Stimulated activated CD4-positive, alpha-beta T cell treated with anti-CD3 and anti-CD28 coated beads, Interleukin-2, amount 100 ng/mL, for 48 hours (primary cell): ENCODE measurements at regions not wholly inside any gene's neighbourhood (a gene's known extent, or its start where the extent isn't known, plus 50 kb on each side); places are given as distances from the start of the nearest gene placed in this dataset.

Experiments used
- DNase-seq, 2 donors: peaks; one replicate each; pipeline ENCODE4 v3.0.0-alpha.2; 2020

DNA sequence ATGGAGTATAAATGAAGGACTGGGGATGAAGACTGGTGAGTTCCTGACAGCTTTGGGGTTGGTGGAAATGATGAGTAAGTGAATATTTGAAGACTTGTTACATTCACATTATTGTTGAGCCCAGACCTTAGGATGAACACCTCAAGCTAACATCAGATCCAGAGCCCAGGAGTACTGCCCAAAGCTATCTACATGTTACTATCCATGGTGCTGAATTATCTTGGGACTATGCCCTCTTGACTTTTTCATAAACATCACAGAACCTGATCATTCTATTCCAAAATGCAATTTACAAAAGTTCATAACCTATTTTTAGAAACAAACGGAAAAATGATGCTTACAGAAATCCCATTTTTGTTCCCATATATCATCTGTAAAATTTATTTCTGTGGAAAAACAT, 613.3 kb downstream of the TUSC7 start:
- DNase-seq, result no peak

DNA sequence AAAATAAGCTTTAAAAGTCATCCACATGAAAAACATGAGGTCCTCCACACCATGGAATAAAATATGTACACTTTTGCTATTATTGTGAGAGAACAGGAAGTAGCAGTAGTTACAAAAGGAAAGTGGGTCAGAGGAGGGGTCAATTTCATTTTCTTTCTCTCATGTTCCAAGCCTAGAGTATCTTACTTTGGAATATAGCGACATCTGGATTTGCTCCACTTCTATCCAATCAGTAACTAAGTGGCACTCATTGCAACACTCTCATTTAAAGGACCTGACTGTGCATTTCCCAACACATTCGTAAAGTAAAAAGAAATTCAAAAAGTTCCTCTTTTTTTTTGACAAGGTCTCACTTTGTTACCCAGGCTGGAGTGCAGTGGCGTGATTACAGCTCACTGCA, 637.3 kb downstream of the TUSC7 start:
- DNase-seq, result no peak

DNA sequence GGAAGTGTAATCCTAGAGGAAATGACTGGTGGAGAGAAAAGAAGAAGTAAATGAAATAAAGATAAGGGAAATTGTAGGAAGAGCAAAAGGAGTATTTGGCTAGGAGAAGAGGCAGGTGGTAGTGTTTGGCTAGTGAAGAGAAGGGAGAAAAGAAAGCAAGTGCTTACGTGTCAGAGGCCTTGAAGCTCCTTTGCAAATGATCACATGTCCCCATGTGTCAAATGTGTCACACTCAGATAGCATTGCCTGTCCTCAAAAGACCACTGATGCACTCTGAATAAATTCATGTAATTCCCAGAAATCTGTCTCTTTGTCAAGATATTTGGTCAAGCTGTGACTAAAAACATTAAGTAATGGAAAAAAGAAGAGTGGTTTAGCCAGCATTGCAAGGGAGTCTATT, 639.3 kb downstream of the TUSC7 start:
- DNase-seq, result no peak

DNA sequence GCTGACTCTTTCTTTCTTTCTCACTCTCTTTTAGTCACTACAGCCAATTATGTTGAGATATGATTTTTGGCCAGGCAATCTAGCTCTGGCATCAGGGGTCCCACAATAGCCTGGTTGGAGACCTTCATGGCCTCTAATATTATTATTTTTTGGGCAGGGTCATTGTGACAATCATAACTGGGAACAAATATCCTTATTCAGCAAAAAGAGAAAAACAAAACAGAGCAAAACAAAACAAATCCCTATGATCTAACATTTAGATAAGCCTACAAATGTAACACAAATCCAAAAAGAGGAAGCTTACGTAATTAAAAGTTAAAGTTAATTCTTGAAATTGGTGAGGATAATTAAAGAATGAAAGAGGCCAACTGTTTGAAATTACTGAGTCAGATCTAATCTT, 640.0 kb downstream of the TUSC7 start:
- no peak for DNase-seq

DNA sequence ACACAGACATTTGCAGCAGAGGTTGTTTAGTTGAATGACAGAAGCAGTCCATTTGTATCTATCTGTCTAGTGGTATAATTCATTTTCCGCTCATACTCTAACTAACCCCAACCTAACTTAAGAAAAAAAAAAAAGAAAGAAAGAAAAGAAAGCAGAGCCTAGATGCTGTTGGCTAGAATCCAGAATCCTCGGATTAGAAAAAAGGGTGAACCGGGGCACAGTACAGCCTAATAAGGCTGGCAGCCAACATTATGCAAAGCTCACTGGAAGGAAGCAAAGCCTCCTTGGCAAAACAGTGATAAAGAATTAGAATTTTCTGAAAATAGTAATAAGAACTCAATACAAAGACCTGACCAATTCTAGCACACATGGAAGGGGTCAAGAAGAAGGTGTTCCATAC, 640.8 kb downstream of the TUSC7 start:
- no peak for DNase-seq

DNA sequence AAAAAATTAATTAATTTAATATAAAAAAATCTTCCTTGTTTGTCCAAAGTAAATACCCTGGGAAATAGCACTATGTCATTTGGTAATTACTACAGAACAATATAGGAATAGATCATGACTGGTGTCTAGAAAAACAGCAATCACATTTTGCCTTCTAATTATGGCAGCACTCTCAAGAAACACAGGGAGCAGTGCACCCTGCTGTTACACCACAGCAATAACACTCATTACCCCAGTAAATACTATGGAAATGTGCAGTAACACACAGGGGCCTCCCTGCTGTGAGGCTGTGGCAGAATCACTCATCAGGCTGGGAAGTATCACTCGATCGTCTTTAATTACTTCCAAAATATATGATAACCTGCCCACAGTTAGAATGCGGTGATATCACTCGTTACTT, 646.0 kb downstream of the TUSC7 start:
- no peak for DNase-seq

DNA sequence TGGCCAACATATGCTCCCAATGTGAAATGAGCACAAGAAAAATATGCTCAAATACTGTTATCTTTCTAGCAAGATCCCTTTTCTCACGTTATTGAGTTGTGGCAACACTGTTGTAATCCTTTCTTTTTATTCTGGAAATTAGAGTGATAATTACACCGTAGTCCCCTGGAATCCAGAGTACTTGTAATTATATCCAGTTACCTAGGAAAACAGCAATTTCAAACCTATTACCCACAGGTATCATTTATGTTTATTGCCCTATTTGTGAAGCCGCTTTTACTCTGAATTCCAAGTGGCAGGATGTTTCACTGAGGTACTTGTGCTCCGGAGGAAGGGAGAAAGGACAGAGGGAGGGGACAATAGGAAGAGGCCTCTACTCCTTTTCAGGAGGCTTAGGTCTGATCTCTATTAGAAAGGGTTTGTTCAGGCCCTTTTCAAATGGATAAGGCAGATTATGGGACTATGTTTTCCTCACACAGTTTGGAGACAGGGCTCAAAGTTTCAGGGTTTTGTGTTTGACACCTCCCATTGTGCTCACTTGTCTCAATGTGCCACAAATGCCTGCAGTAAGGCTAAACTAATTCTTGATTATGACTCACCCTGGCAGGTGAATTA, 646.6 kb downstream of the TUSC7 start:
- no peak for DNase-seq

DNA sequence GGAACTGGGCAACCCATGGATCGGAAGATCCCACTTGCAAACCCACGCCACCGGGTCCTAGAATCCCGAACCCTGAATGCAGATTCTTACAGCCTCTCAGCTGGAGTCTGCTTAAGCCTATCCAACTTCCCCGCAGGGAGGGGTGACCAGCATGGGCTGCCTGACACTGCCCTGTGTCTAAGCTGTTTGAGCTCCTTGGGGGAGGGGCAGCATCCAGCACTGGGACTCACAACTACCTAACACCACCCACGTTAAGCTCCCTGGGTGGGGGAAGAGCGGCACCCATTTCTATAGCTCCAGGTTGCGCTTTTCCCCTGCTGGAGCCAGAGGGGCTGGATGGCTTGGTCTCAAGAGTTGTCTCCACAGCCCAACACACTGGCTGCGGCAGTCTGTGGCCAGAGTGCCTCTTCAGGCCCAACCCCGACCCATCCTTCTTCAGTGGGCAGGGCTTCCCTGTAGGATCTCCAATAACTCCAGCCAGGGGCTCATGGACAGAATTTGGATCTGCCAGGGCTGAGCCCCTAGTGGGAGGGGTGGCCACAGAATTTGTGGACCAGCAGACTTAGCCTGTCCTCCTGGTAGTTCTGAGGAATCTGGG, 649.2 kb downstream of the TUSC7 start:
- no peak for DNase-seq

DNA sequence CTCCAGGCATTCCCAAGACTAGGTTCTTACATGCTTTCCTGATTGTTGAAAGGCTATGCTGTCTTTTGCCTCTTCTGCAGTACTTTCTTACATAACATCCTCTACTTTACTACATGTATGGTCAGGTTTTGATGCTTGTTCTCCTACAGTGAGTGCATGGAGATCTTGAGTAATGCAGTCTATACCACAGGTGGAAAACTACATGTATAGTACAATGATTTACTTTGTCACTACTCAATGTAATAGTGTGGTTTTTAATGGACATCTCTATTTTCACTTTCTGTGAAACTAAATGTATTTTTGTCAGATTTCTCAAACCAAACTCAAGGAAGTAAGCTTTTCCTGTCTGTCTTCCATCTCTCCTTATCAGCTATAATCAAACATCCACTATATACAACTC, 657.0 kb downstream of the TUSC7 start:
- no peak for DNase-seq

DNA sequence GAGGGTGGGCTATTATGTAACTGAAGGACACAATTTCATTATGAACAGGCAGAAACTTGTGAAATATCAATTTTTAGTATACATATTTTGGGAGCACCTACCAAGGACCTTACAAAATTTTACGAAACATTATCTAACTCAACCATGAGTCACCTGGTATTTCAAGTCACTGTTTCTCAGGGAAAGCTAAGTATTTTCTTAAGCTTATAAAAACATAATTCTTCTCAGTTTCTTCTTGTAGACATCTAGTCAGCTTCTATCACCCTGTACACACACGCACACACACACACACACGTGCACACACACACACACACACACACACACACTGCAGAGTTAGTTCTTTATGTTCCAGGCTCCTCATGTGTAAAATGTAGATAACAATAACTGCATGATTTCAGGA, 658.3 kb downstream of the TUSC7 start:
- no peak for DNase-seq

DNA sequence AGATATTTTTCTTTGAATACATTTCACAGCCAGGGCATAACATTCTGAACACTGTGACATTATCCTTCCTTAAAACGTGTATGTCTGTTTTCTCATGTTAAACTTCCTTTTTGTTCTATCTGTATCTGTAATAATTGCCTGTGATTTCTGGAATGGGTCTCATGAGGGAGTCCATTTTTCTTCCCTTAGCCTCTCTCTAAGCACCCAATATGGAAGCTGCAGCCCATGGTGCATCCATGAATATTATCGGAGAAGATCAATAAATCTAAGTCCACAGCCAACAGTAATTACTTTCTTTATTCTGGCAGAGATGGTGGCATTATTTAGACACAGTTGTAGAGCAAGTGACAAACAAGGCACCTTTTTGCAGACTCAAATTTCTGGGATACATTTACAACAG, 671.1 kb downstream of the TUSC7 start:
- no peak for DNase-seq

DNA sequence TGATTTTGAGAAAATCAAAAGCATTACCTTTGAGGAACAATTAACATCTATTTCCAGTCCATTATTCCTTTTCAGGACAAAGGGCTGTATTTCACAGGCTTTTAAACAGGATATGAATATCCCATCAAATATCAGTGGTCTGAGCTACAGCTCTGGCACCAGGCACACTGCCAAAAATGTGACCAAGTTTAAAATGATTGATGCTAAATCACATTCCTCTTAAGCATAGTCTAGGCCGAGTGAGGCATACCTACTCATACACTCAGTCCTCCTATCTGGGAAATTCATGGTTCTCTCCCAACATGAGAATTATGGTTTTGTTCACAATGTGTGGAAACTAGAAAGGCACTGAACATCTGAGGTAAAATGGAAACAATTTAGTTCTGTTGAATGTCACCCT, 683.5 kb downstream of the TUSC7 start:
- no peak for DNase-seq

DNA sequence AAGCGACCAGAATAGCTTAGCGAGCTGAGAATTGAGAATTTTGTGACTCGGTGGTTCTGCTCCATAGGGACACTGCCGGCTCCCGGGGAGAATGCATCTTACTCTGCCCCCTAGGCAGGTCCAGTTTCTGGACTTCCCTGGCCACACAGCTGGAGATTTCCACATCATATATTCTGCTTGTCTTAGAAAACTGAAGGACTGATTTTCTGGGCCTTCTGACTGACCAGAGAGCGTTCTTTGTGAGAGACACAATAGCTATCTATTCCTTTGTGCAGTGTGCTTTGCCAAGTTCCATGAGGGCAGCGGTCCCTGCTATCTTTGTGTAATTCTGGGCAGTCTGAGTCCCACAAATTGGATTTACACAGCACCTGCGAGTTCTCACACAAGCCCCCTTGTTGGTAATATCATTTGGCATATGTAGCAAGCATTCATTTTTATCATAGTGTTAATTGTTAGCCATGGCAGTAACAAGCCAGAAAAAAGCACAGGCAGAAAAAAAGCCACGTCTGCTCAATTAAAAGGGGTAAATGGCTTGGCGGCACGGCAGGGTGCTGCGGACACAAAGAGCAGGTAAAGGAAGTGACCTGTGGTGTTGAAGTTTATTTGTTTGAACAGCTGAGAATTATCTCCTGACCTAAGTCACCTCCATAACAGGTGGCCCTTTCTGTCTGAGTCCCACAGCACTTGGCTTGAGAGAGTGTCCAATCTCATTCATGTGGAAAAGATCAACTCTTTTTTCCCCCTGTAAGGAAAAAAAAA, 688.7 kb downstream of the TUSC7 start:
- DNase-seq, result no peak

DNA sequence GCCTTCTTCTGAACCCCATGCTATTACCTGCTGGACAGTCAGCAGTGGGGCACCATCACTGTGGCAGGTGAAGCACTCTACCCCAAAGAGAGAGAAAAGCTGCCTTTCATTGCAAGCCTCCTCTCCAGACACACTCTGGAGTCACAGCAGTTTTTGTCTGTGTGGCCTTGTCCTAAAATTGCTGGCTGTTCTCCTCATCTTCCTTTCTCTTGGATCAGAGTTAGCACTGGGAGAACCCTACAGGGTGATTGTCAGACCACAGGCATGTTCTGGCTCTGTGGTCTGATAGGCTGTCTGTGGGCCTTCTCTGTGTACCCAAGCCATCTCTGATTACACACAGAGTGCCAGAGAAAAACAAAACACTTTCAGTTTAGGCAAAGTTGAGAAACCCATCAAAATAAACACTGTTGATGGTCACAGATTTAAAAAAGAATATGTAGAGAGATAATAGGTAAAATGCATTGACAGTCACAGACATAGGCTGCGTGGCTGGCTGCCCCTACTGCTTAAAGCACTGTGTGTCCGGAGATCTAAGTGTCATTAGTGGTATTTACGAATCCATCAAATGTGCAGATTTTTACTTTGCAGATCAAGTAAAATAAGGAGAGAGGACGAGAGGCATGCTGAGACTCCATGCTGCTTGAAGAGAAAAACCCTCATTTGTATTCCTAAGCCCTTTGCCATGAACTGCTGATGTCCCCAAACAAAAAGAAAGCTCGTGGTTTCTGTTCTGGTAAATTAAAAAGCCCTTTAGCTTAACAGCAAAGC, 689.9 kb downstream of the TUSC7 start:
- DNase-seq, result no peak

DNA sequence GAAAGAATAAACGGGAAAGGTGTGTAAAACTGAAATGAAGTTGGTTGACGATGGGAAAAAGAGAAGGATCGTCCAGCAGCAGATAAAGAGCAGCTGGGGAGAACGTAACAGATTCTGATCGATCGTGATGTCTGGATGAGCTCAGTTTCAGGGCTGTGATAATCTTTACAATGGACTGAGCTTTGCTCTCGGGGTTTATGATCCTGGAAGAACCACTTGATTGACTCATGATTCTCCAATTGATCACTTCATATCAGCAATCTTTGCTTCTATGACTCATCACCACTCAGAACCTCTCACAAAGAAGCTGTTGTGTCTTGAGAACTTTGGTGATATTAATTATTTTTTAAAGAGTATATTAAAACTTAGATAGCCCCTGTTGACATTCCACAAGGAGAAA, 690.7 kb downstream of the TUSC7 start:
- no peak for DNase-seq

DNA sequence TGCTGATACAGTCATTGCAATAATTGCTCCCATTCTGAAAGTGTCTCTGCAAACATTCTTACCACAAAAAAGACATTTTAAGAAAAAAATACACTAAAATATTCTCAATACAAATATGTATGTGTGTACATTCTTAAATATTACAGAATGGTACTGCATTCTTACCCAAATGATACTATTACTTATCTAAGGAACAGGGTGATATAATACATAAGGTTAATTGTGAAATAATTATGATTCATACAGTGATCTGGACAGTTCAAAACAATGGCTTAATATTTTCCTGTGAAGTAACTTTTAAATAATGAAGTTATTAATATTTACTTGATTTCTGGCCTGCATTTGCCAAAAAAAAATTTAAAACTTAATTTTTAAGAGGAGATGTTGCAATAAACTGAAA, 694.6 kb downstream of the TUSC7 start:
- no peak for DNase-seq

DNA sequence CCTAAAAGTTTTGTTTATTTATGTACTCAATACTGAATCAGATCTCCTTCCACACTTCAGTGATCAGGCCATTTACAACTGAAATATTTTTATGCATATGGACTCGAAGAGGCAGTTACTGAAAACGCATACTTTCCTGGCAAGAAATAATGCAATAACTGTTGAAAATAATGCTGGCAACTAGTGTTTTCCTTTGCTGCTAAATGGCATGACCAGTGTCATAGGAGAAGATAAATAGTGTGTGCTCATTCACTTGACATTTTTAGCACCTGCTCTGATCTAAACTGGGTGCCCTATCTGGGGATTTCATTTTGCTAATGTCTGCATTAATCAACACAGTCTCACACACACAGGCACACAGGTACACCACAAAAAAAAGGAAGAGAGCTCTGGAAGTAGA, 695.2 kb downstream of the TUSC7 start:
- DNase-seq, result no peak

DNA sequence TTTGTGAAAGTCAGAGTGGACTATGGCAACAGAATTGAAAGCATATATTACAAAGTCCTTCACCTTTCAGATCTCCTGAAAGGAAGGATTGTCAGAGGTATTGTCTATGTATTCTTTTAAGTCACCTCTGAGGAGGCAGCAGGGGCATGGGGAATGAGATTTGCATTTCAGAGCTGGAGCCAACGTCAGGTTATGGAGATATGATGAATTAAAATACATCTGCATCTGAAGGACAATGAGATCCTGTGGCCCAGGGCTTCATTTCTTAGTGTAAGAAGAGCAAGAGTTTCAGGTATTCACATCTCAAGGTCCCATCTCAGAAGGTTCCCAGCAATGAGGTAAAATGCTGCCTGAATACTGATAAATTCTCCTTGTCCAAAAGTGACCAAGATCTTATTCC, 695.8 kb downstream of the TUSC7 start:
- no peak for DNase-seq

DNA sequence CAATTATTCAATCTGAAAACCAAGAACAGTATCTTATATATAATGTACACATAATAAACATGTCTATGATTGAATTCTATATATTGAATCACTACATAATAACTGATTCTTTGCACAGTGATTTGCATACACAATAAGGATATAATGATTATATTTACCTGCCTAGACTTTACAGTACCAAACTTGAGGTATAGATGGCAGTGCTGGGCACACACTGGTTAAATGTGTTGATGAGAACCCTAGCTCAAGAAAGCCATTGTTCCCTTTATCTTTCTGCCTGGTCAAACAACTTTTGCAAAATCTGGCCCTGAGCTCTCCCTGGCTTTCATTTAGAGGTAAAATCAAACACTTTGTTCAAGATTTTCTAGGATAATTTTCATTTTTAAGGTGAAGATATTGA, 697.7 kb downstream of the TUSC7 start:
- no peak for DNase-seq

DNA sequence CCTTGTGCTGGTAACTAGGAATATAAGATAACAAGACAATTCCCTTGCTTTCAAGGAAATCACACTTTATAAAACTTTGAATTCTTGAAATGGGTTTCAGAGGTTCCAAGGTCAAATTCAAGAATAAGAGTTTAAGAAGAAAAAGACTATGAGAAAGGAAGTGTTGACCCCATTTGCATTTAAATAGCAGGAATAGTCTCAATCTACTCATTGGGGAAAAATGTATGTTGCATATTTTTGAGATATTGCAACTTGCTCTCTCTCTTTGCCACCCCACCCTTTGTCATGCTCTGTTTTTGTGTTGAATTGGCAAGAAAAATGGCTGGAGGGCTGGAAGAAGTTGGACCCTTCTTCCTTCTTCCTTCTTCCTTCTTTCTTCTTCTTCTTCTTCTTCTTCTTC, 699.2 kb downstream of the TUSC7 start:
- no peak for DNase-seq

DNA sequence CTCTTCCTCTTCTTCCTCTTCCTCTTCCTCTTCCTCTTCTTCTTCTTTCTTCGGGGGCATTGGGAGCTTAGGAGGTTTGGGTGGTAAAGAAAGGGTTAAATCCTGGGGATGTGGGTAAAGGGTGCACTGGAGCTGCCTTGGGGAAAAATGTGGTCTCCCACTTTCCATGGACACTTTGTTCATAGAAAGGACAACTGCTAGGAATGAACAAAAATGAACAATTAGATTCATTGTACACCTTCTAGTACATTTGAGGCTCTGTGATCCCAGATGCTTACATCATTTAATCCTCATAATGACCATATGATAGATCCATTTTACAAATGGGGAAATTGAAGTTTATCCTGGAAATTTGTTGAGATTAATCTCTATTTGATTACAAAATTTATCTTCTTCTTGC, 699.7 kb downstream of the TUSC7 start:
- no peak for DNase-seq

DNA sequence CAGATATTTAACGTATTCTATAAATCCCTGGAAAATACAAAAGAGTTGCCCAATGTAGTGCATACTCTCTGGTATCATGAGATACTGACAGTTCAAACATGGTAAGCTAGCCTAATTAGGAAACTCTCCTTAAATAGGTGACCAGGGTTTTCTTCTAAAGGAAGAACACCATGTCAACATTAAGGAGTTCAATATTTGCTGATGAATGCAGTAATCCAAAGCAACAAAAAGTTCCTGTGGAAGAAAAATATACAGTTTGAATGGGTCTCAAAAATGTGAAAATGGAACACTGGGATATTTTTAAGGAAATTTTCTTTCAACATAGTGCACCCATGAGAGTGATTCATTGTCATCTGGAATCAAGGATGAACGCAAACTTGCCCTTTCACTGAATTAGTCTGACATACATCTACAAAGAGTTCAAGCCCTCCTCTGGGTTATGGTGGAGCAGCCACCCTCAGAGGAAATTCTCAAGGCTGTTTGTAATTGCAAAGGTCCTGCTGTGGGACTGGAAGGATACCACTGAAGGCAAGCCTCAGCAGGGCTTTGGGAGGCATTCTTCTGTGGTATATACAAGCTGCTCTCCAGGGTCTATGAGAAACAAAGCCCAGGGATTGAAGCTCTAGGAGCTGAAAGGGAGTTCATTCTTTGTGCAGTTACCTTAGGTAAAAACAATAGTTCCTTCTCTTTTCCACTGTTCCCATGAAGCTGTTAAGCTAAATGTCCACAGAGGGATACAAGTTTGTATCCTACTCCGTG, 700.3 kb downstream of the TUSC7 start:
- DNase-seq, result no peak

DNA sequence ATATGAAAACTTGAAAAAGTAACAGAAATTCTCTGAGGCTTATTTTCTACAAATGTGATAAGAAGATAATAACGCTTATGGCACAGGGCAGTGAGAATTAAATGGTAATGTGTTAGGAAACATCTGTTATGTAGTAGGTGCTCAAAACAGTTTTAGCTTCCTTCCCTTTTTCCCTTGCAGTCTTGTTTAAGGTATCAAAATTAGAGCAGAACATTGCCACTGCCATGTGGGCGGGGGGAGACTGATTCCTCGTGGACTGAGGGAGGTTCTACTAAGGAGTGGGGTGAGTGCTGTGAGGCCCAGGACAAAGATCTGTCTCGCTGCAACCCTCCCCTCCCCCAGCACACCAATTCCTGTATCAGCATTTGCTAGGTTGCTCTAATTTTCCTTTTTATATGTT, 702.4 kb downstream of the TUSC7 start:
- no peak for DNase-seq
